Fibroblast of lung (primary cell): ENCODE measurements at regions not wholly inside any gene's neighbourhood (a gene's known extent, or its start where the extent isn't known, plus 50 kb on each side); places are given as distances from the start of the nearest gene placed in this dataset.

Source experiments
- DNase-seq, 2 donors: peaks; one replicate each; pipeline versions ENCODE4 v3.0.0 to v3.0.0-alpha.2; 2010; ENCODE audit warnings: low read depth in 2 of 2
- H2AFZ ChIP-seq: 2 replicates; pipeline ENCODE4 v1.5.1; 2012; ENCODE audit warnings: low read length, control low read depth, inconsistent platforms
- H3K27ac ChIP-seq: 2 replicates; pipeline ENCODE4 v1.5.1; 2011; ENCODE audit warnings: low read length, control low read depth; ENCODE audit not compliant: insufficient read depth
- H3K27me3 ChIP-seq: 2 replicates; pipeline ENCODE4 v1.5.1; 2011; ENCODE audit warnings: mild to moderate bottlenecking, low read length; ENCODE audit not compliant: control insufficient read depth, insufficient read depth
- H3K36me3 ChIP-seq: 2 replicates; pipeline ENCODE4 v1.5.1; 2011; ENCODE audit warnings: low read length; ENCODE audit not compliant: control insufficient read depth, insufficient read depth
- H3K4me1 ChIP-seq: 2 replicates; pipeline ENCODE4 v1.5.1; 2011; ENCODE audit warnings: low read length; ENCODE audit not compliant: control insufficient read depth, insufficient read depth; ENCODE audit errors: extremely low read depth
- H3K4me2 ChIP-seq: 2 replicates; pipeline ENCODE4 v1.5.1; 2011; ENCODE audit warnings: low read length, control low read depth; ENCODE audit not compliant: insufficient read depth; ENCODE audit errors: extremely low read depth
- H3K4me3 ChIP-seq, 4 experiments: fragments of 200-600 bp in 1 of 4; sonication (generic) in 1 of 4; replicated peaks in 1 of 4; 2 replicates each; pipeline ENCODE4 v1.5.1; 2011 to 2016; ENCODE audit warnings: low read length in 4 of 4, low read depth in 3 of 4, mild to moderate bottlenecking in 3 of 4, control low read depth in 2 of 4, inconsistent platforms in 1 of 4, mixed read lengths in 1 of 4; ENCODE audit not compliant: insufficient read depth in 1 of 4; ENCODE audit errors: control extremely low read depth in 1 of 4
- H3K79me2 ChIP-seq: 2 replicates; pipeline ENCODE4 v1.5.1; 2012; ENCODE audit warnings: mild to moderate bottlenecking, low read length, inconsistent platforms; ENCODE audit not compliant: control insufficient read depth, insufficient read depth
- H3K9ac ChIP-seq: 2 replicates; pipeline ENCODE4 v1.5.1; 2011; ENCODE audit warnings: mild to moderate bottlenecking, low read length, control low read depth; ENCODE audit not compliant: insufficient read depth
- H3K9me3 ChIP-seq: 2 replicates; pipeline ENCODE4 v1.5.1; 2012; ENCODE audit warnings: low read depth, low read length; ENCODE audit not compliant: control insufficient read depth, insufficient read depth
- H4K20me1 ChIP-seq: 2 replicates; pipeline ENCODE4 v1.5.1; 2011; ENCODE audit warnings: low read length; ENCODE audit not compliant: control insufficient read depth, insufficient read depth; ENCODE audit errors: extremely low read depth
- EZH2 ChIP-seq: IDR thresholded peaks from 2 replicates; pipeline ENCODE4 v1.5.1; 2012; ENCODE audit warnings: low read length, control low read depth, mild to moderate bottlenecking; ENCODE audit errors: missing control alignments
- TF ChIP-seq, protein P1 (sequence below), 2 donors: IDR thresholded peaks in 1 of 2; conservative IDR thresholded peaks in 1 of 2; 1 replicate in 1 of 2; 2 replicates in 1 of 2; pipeline ENCODE4 v1.5.1; 2011 to 2012; ENCODE audit warnings: low read length in 2 of 2, control low read depth in 1 of 2, inconsistent platforms in 1 of 2, low read depth in 1 of 2, mild to moderate bottlenecking in 1 of 2

DNA sequence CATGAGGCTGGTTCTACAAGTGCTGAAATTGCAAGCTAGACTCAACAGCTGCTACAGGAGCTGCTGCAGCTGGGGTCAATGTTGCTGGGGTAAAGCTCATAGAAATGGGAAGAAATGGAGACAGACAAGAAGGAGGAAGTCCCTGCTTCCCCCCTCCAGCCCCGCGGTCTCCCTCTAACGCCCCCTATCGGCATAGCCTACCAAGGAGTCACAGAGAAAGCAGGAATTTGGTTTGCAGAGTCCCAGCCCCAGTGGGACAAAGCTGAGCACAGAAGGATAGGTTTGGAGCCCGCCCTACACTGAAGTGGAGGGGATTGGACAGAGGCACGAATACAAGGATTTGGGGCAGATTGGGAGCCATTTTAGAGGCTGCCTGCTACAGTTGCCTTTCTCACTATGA, 176.9 kb upstream of the ANKRD28 start:
- H3K36me3 ChIP-seq = no peaks in the 10 kb centered on the region
- no peaks in the 10 kb centered on the region for H4K20me1 ChIP-seq
- no peak overlapping the region for H3K4me2 ChIP-seq
- H3K79me2 ChIP-seq = no peaks in the 10 kb centered on the region
- no peak overlapping the region for H3K4me3 ChIP-seq
- TF ChIP-seq EZH2 = no peak
- TF ChIP-seq, protein P1, sequence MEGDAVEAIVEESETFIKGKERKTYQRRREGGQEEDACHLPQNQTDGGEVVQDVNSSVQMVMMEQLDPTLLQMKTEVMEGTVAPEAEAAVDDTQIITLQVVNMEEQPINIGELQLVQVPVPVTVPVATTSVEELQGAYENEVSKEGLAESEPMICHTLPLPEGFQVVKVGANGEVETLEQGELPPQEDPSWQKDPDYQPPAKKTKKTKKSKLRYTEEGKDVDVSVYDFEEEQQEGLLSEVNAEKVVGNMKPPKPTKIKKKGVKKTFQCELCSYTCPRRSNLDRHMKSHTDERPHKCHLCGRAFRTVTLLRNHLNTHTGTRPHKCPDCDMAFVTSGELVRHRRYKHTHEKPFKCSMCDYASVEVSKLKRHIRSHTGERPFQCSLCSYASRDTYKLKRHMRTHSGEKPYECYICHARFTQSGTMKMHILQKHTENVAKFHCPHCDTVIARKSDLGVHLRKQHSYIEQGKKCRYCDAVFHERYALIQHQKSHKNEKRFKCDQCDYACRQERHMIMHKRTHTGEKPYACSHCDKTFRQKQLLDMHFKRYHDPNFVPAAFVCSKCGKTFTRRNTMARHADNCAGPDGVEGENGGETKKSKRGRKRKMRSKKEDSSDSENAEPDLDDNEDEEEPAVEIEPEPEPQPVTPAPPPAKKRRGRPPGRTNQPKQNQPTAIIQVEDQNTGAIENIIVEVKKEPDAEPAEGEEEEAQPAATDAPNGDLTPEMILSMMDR (conservative IDR thresholded peaks at IDR 0.05 in 1 of 2, IDR thresholded peaks at IDR 0.05 in 1 of 2; ENCODE audit: low read depth in 1 of 2, low read length in 2 of 2) = no peak
- no peaks in the 10 kb centered on the region for H3K9me3 ChIP-seq
- H3K27me3 ChIP-seq = no peaks in the 10 kb centered on the region
- H2AFZ ChIP-seq = no peak overlapping the region
- no peak overlapping the region for H3K9ac ChIP-seq
- H3K27ac ChIP-seq = no peak overlapping the region
- no peak for DNase-seq
- no peaks in the 10 kb centered on the region for H3K4me1 ChIP-seq

DNA sequence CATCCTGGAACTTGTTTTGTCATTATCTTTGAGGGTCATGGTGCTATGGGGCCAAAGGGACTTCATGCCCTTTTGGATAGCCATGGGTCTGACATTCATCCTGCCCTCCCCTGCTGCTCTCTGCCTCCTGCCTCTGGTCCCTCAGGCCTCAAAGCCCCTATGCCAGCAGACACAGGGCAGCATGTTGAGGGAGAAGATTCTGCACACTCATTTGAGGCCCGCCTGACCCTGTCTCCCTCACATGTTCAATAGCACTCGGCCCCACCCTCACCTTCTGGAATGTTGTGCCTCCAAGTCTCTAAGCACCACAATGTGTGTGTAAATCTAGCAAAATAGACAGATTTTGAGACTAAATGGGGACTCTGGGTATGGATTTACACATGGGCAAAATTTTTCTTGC, 178.7 kb upstream of the ANKRD28 start:
- Histone ChIP-seq H3K4me2 (no peak overlapping the region), H3K9me3 (no peaks in the 10 kb centered on the region), H4K20me1 (no peaks in the 10 kb centered on the region), H3K79me2 (no peaks in the 10 kb centered on the region), H3K9ac (no peak overlapping the region), H3K4me1 (no peaks in the 10 kb centered on the region), H3K4me3 (no peak overlapping the region), H3K36me3 (no peaks in the 10 kb centered on the region), H3K27ac (no peak overlapping the region), H3K27me3 (no peaks in the 10 kb centered on the region), H2AFZ (no peak overlapping the region)
- TF ChIP-seq, protein P1 (conservative IDR thresholded peaks at IDR 0.05 in 1 of 2, IDR thresholded peaks at IDR 0.05 in 1 of 2; ENCODE audit: low read depth in 1 of 2, low read length in 2 of 2) = no peak
- no peak for TF ChIP-seq EZH2
- no peak for DNase-seq

DNA sequence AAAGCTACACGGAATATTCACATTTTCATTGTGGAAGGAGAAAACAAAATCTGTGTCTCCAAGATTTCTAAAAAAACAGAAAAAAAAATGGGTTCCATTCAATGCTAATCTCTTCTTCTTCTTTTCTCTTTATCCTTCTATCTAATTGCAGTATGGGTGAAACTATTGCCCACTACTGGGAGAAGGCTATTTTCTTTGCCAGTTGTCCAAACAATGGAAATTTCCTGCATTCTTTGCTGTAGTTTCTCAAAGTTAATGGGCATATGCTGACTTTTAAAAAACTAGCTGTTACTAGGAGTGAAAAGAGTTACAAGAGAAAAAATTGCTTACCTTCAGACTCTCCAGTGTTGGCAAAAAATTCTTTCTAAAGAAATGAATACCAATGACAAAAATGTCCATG, 179.3 kb upstream of the ANKRD28 start:
- H3K4me3 ChIP-seq = no peak overlapping the region
- H3K27me3 ChIP-seq = no peaks in the 10 kb centered on the region
- H3K27ac ChIP-seq = no peak overlapping the region
- H3K36me3 ChIP-seq = no peaks in the 10 kb centered on the region
- no peak overlapping the region for H3K9ac ChIP-seq
- no peak overlapping the region for H2AFZ ChIP-seq
- DNase-seq = no peak
- H3K9me3 ChIP-seq = no peaks in the 10 kb centered on the region
- H3K4me2 ChIP-seq = no peak overlapping the region
- H3K4me1 ChIP-seq = no peaks in the 10 kb centered on the region
- H4K20me1 ChIP-seq = no peaks in the 10 kb centered on the region
- no peaks in the 10 kb centered on the region for H3K79me2 ChIP-seq
- TF ChIP-seq, protein P1 (conservative IDR thresholded peaks at IDR 0.05 in 1 of 2, IDR thresholded peaks at IDR 0.05 in 1 of 2; ENCODE audit: low read depth in 1 of 2, low read length in 2 of 2) = no peak
- TF ChIP-seq EZH2 = no peak
